H1 (cell line): ENCODE measurements at regions not wholly inside any gene's neighbourhood (a gene's known extent, or its start where the extent isn't known, plus 50 kb on each side); places are given as distances from the start of the nearest gene placed in this dataset.

Experiments used
- BACH1 ChIP-seq: IDR thresholded peaks from 2 replicates; pipeline ENCODE4 v1.6.1; 2012; ENCODE audit warnings: low read length, improper control_type of control experiment
- CHD2 ChIP-seq: IDR thresholded peaks from 2 replicates; pipeline ENCODE4 v1.6.1; 2012; ENCODE audit warnings: low read length, improper control_type of control experiment
- EZH2 ChIP-seq: fragments of 200-600 bp; sonication (generic); IDR thresholded peaks from 2 replicates; pipeline ENCODE4 v1.7.1; 2012; ENCODE audit warnings: low read depth, mild to moderate bottlenecking, moderate library complexity, low read length, inconsistent platforms; ENCODE audit not compliant: severe bottlenecking
- HDAC2 ChIP-seq, 2 experiments: fragments of 300-600 bp in 1 of 2; sonication (generic) in 1 of 2; IDR thresholded peaks; 2 replicates each; pipeline ENCODE4 v1.6.1; 2011 to 2012; ENCODE audit warnings: low read depth in 2 of 2, low read length in 2 of 2, mild to moderate bottlenecking in 2 of 2, moderate library complexity in 2 of 2, borderline replicate concordance in 1 of 2, inconsistent platforms in 1 of 2
- JUN ChIP-seq: IDR thresholded peaks from 2 replicates; pipeline ENCODE4 v1.6.1; 2011; ENCODE audit warnings: low read depth, mild to moderate bottlenecking, improper control_type of control experiment, low read length
- MAFK ChIP-seq: IDR thresholded peaks from 2 replicates; pipeline ENCODE4 v1.6.1; 2012; ENCODE audit warnings: low read depth, mild to moderate bottlenecking, improper control_type of control experiment, low read length
- PHF8 ChIP-seq: fragments of 200-600 bp; sonication (generic); conservative IDR thresholded peaks from 2 replicates; pipeline ENCODE4 v1.7.1; 2012; ENCODE audit warnings: low read depth, mild to moderate bottlenecking, inconsistent platforms, low read length, moderate library complexity
- POLR2A ChIP-seq, 2 experiments: IDR thresholded peaks; 1 replicate in 1 of 2; 2 replicates in 1 of 2; pipeline ENCODE4 v1.6.1; 2011; ENCODE audit warnings: low read depth in 2 of 2, low read length in 2 of 2, mild to moderate bottlenecking in 2 of 2; ENCODE audit errors: control extremely low read depth in 1 of 2
- RNF2 ChIP-seq: fragments of 200-900, 300-1000 bp; sonication (generic); IDR thresholded peaks from 2 replicates; pipeline ENCODE4 v1.7.1; 2016; ENCODE audit warnings: borderline replicate concordance, low read depth, mild to moderate bottlenecking, antibody characterized with exemption, low read length; ENCODE audit not compliant: poor library complexity, severe bottlenecking; ENCODE audit errors: missing control alignments
- YY1 ChIP-seq: IDR thresholded peaks from 2 replicates; pipeline ENCODE4 v1.6.1; 2011; ENCODE audit warnings: low read depth, mild to moderate bottlenecking, low read length
- TF ChIP-seq, protein P1 (sequence below), 3 experiments: IDR thresholded peaks; 1 replicate in 2 of 3; 2 replicates in 1 of 3; pipeline versions ENCODE4 v1.5.1 to v1.6.1; 2011; ENCODE audit warnings: low read length in 3 of 3, mild to moderate bottlenecking in 3 of 3, inconsistent platforms in 2 of 3, low read depth in 1 of 3, moderate library complexity in 1 of 3; ENCODE audit not compliant: insufficient read depth in 1 of 3; ENCODE audit errors: control extremely low read depth in 1 of 3

DNA sequence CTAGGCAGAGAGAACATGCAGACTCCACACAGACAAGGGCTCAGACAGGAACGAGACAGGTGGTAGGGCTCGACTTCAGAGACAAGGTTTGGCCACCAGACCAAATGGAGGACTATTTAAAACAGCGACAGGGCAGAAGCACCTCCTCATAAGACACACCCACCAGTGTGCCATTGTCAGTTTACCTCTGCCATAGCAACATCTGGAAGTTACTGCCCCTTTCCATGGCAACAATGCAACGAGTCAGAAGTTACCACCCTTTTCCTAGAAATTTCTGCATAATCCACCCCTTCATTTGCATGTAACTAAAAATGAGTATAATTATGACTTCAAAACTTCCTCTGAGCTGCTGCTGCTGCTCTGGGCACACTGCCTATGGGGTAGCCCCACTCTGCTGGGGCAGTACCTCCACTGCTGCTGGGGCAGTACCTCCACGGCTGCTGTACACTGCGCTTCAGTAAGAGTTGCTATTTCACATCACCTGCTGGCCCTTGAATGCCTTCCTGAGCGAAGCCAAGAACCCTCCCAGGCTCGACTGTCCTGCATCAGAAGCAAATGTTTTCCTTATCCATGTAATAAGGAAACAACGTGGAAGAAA is 2222.3 kb upstream of the AGA start:
- TF ChIP-seq EZH2 (no peak), MAFK (no peak), HDAC2 (IDR thresholded peaks at IDR 0.05; ENCODE audit: borderline replicate concordance in 1 of 2, low read depth in 2 of 2, low read length in 2 of 2) (no peak), PHF8 (no peak), YY1 (no peak), CHD2 (no peak), JUN (no peak), POLR2A (IDR thresholded peaks at IDR 0.05; ENCODE audit: control extremely low read depth in 1 of 2, low read depth in 2 of 2, low read length in 2 of 2) (no peak), BACH1 (no peak), RNF2 (no peak)
- TF ChIP-seq, protein P1, sequence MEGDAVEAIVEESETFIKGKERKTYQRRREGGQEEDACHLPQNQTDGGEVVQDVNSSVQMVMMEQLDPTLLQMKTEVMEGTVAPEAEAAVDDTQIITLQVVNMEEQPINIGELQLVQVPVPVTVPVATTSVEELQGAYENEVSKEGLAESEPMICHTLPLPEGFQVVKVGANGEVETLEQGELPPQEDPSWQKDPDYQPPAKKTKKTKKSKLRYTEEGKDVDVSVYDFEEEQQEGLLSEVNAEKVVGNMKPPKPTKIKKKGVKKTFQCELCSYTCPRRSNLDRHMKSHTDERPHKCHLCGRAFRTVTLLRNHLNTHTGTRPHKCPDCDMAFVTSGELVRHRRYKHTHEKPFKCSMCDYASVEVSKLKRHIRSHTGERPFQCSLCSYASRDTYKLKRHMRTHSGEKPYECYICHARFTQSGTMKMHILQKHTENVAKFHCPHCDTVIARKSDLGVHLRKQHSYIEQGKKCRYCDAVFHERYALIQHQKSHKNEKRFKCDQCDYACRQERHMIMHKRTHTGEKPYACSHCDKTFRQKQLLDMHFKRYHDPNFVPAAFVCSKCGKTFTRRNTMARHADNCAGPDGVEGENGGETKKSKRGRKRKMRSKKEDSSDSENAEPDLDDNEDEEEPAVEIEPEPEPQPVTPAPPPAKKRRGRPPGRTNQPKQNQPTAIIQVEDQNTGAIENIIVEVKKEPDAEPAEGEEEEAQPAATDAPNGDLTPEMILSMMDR (IDR thresholded peaks at IDR 0.05; ENCODE audit: control extremely low read depth in 1 of 3, insufficient read depth in 1 of 3, low read depth in 1 of 3, low read length in 3 of 3) = no peak
